Esophagus squamous epithelium (tissue), 4 donors: ENCODE measurements at regions not wholly inside any gene's neighbourhood (a gene's known extent, or its start where the extent isn't known, plus 50 kb on each side); places are given as distances from the start of the nearest gene placed in this dataset.

Experiments
- CTCF ChIP-seq, 6 experiments: fragments of 450-650 bp in 4 of 6; fragments of 200-600 bp in 2 of 6; sonication (generic) in 2 of 6; IDR thresholded peaks; one replicate each; pipeline ENCODE4 v1.5.1; 2016 to 2019; ENCODE audit warnings: antibody characterized with exemption in 6 of 6, mild to moderate bottlenecking in 4 of 6, moderate library complexity in 4 of 6
- POLR2A ChIP-seq, 4 donors: fragments of 450-650 bp; IDR thresholded peaks; one replicate each; pipeline ENCODE4 v1.6.1; 2017; ENCODE audit warnings: antibody characterized with exemption in 4 of 4, mild to moderate bottlenecking in 4 of 4, moderate library complexity in 3 of 4

- no peak for TF ChIP-seq CTCF (IDR thresholded peaks at IDR 0.05)
- TF ChIP-seq POLR2A (IDR thresholded peaks at IDR 0.05), result no peak
Measured at GRCh38 chr3:181851063-181851462, 139.3 kb downstream of the SOX2 start.
